Mammary epithelial cell (primary cell): ENCODE measurements at regions not wholly inside any gene's neighbourhood (a gene's known extent, or its start where the extent isn't known, plus 50 kb on each side); places are given as distances from the start of the nearest gene placed in this dataset.

Source experiments
- EZH2 ChIP-seq: IDR thresholded peaks from 2 replicates; pipeline ENCODE4 v1.6.1; 2012; ENCODE audit warnings: low read length, inconsistent platforms, borderline replicate concordance
- TF ChIP-seq, protein P1 (sequence below), 2 donors: IDR thresholded peaks in 1 of 2; conservative IDR thresholded peaks in 1 of 2; 2 replicates each; pipeline ENCODE4 v1.5.1; 2011 to 2012; ENCODE audit warnings: inconsistent platforms in 2 of 2, low read length in 2 of 2, mild to moderate bottlenecking in 2 of 2, control low read depth in 1 of 2, low read depth in 1 of 2; ENCODE audit not compliant: insufficient read depth in 1 of 2; ENCODE audit errors: extremely low read depth in 1 of 2

DNA sequence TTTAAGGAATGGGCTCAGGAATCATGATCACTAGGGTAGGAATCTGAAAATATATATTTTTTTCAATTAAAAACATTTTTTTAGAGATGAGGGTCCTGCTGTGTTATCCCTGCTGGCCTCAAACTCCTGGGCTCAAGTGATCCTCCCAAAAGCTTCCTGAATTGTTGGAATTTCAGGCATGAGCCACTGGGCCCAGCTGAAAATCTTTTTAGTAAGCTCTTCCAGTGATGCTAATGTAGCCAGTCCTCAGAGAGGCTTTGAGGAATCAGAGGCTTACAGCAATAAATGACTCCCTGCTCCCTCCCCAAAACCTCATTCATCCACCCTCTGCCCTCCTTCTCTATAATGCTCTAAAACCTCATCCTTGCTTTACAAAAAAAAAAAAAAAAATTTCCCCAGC lies 129.5 kb downstream of the ZIC3 start:
- TF ChIP-seq, protein P1, sequence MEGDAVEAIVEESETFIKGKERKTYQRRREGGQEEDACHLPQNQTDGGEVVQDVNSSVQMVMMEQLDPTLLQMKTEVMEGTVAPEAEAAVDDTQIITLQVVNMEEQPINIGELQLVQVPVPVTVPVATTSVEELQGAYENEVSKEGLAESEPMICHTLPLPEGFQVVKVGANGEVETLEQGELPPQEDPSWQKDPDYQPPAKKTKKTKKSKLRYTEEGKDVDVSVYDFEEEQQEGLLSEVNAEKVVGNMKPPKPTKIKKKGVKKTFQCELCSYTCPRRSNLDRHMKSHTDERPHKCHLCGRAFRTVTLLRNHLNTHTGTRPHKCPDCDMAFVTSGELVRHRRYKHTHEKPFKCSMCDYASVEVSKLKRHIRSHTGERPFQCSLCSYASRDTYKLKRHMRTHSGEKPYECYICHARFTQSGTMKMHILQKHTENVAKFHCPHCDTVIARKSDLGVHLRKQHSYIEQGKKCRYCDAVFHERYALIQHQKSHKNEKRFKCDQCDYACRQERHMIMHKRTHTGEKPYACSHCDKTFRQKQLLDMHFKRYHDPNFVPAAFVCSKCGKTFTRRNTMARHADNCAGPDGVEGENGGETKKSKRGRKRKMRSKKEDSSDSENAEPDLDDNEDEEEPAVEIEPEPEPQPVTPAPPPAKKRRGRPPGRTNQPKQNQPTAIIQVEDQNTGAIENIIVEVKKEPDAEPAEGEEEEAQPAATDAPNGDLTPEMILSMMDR (conservative IDR thresholded peaks at IDR 0.05 in 1 of 2, IDR thresholded peaks at IDR 0.05 in 1 of 2; ENCODE audit: extremely low read depth in 1 of 2, insufficient read depth in 1 of 2, low read depth in 1 of 2, low read length in 2 of 2) = no peak
- no peak for TF ChIP-seq EZH2
